ENCODE measurements at regions not wholly inside any gene's neighbourhood (a gene's known extent, or its start where the extent isn't known, plus 50 kb on each side); places are given as distances from the start of the nearest gene placed in this dataset.

DNA sequence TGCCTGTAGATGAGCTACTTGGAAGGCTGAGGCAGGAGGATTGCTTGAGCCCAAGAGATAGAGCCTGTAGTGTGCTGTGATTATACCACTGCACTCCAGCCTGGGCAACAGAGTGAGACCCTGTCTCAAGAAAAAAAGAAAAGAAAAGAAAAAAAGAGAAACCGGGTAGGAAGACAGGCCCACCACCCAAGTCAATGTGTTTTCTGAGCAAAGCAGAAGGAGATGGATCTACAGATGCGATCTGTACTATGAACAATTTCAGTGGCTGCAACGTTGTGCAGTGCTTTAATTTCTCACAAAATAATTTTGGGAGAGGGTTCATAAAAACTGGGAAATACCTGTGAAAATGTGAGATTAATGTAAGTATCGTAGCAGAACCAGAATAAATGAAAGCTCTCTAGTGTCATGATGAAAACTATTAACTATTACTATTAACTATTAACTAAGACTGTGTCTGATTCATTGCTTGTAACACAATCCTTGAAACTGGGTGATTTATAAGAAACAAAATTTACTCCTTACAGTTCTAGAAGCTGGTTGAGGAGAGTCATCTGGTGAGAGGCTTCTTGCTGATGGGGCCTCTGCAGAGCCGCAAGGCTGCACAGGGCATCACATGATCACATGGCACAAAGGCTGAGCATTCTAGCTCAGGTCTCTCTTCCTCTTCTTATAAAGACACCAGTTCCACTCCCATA is 233.1 kb upstream of the ZNF217 start:
- H3K4me1 ChIP-seq (ENCODE audit: control insufficient read depth, insufficient read depth, low read length, poor library complexity, severe bottlenecking), result peaks cover 27% of the 10 kb centered on the region
- peaks cover 18 to 42% (median 26%) of the 10 kb centered on the region in 4 donors for H3K4me1 Mint-ChIP-seq
- H3K27me3 Mint-ChIP-seq, result peaks cover 7% of the 10 kb centered on the region
- DNase-seq (peak in 1 of 3 donors; percentile 36), ATAC-seq (ENCODE audit: low read depth in 2 of 2) (peak in 1 of 2 donors; percentile 56)
- peaks cover 0 to 2% (median 0%) of the 10 kb centered on the region in 7 donors for H3K9me3 Mint-ChIP-seq
- H3K4me3 ChIP-seq (ENCODE audit: low read depth, low read length), result no peak overlapping the region
- H3K27ac ChIP-seq (ENCODE audit: insufficient read depth, low read length, poor library complexity, severe bottlenecking), result no peak overlapping the region
- H3K27ac Mint-ChIP-seq, result peak overlapping the region in 2 of 3 donors; percentile 60 to 91
- H3K36me3 Mint-ChIP-seq, result no peaks in the 10 kb centered on the region
- peak overlapping the region in 2 of 4 donors; percentile 29 to 50 for H3K4me3 Mint-ChIP-seq
- no peaks in the 10 kb centered on the region for H3K36me3 ChIP-seq (ENCODE audit: control insufficient read depth, insufficient read depth, low read length)
- no peaks in the 10 kb centered on the region for H3K9me3 ChIP-seq (ENCODE audit: control insufficient read depth in 2 of 2, low read length in 2 of 2)
- no peaks in the 10 kb centered on the region for H3K27me3 ChIP-seq (ENCODE audit: control insufficient read depth, insufficient read depth, low read length)

- H3K27me3 ChIP-seq (ENCODE audit: control insufficient read depth, insufficient read depth, low read length), result no peaks in the 10 kb centered on the region
- H3K4me3 ChIP-seq (ENCODE audit: low read depth, low read length), result no peak overlapping the region
- H3K4me1 ChIP-seq (ENCODE audit: control insufficient read depth, insufficient read depth, low read length, poor library complexity, severe bottlenecking), result peaks cover 27% of the 10 kb centered on the region
- no peak overlapping the region for H3K27ac Mint-ChIP-seq
- DNase-seq (no peak), ATAC-seq (ENCODE audit: low read depth in 2 of 2) (no peak)
- no peaks in the 10 kb centered on the region for H3K9me3 ChIP-seq (ENCODE audit: control insufficient read depth in 2 of 2, low read length in 2 of 2)
- peak overlapping the region in 1 of 4 donors; percentile 50 for H3K4me3 Mint-ChIP-seq
- no peaks in the 10 kb centered on the region for H3K36me3 Mint-ChIP-seq
- peaks cover 0 to 2% (median 0%) of the 10 kb centered on the region in 7 donors for H3K9me3 Mint-ChIP-seq
- no peak overlapping the region for H3K27ac ChIP-seq (ENCODE audit: insufficient read depth, low read length, poor library complexity, severe bottlenecking)
- H3K4me1 Mint-ChIP-seq, result peaks cover 18 to 42% (median 26%) of the 10 kb centered on the region in 4 donors
- no peaks in the 10 kb centered on the region for H3K36me3 ChIP-seq (ENCODE audit: control insufficient read depth, insufficient read depth, low read length)
- H3K27me3 Mint-ChIP-seq, result peaks cover 7% of the 10 kb centered on the region
Observed at GRCh38 chr20:53826090-53826489, 232.5 kb upstream of the ZNF217 start.

- Histone ChIP-seq H3K27me3 (ENCODE audit: control insufficient read depth, insufficient read depth, low read length) (no peaks in the 10 kb centered on the region), H3K4me3 (ENCODE audit: low read depth, low read length) (no peak overlapping the region), H3K9me3 (ENCODE audit: control insufficient read depth in 2 of 2, low read length in 2 of 2) (no peaks in the 10 kb centered on the region), H3K36me3 (ENCODE audit: control insufficient read depth, insufficient read depth, low read length) (no peaks in the 10 kb centered on the region), H3K27ac (ENCODE audit: insufficient read depth, low read length, poor library complexity, severe bottlenecking) (no peak overlapping the region), H3K4me1 (ENCODE audit: control insufficient read depth, insufficient read depth, low read length, poor library complexity, severe bottlenecking) (peaks cover 25% of the 10 kb centered on the region)
- H3K9me3 Mint-ChIP-seq, result peaks cover 0 to 2% (median 0%) of the 10 kb centered on the region in 7 donors
- H3K4me3 Mint-ChIP-seq, result no peak overlapping the region
- peaks cover 11% of the 10 kb centered on the region for H3K27me3 Mint-ChIP-seq
- no peaks in the 10 kb centered on the region for H3K36me3 Mint-ChIP-seq
- no peak for DNase-seq
- H3K27ac Mint-ChIP-seq, result no peak overlapping the region
- peaks cover 15 to 35% (median 24%) of the 10 kb centered on the region in 4 donors for H3K4me1 Mint-ChIP-seq
- no peak for ATAC-seq (ENCODE audit: low read depth in 2 of 2)
Observed at GRCh38 chr20:53825282-53825681, 231.6 kb upstream of the ZNF217 start.

- H3K4me3 Mint-ChIP-seq, result no peak overlapping the region
- Histone ChIP-seq H3K27me3 (ENCODE audit: control insufficient read depth, insufficient read depth, low read length) (no peaks in the 10 kb centered on the region), H3K36me3 (ENCODE audit: control insufficient read depth, insufficient read depth, low read length) (no peaks in the 10 kb centered on the region), H3K9me3 (ENCODE audit: control insufficient read depth in 2 of 2, low read length in 2 of 2) (no peaks in the 10 kb centered on the region), H3K4me1 (ENCODE audit: control insufficient read depth, insufficient read depth, low read length, poor library complexity, severe bottlenecking) (peaks cover 20% of the 10 kb centered on the region), H3K4me3 (ENCODE audit: low read depth, low read length) (no peak overlapping the region), H3K27ac (ENCODE audit: insufficient read depth, low read length, poor library complexity, severe bottlenecking) (no peak overlapping the region)
- no peaks in the 10 kb centered on the region for H3K36me3 Mint-ChIP-seq
- peaks cover 11 to 30% (median 19%) of the 10 kb centered on the region in 4 donors for H3K4me1 Mint-ChIP-seq
- no peak for ATAC-seq (ENCODE audit: low read depth in 2 of 2)
- H3K27ac Mint-ChIP-seq, result peak overlapping the region in 1 of 3 donors; percentile 68
- peaks cover 0 to 2% (median 0%) of the 10 kb centered on the region in 7 donors for H3K9me3 Mint-ChIP-seq
- DNase-seq, result no peak
- peaks cover 11% of the 10 kb centered on the region for H3K27me3 Mint-ChIP-seq
Observed at GRCh38 chr20:53824779-53825178, 231.1 kb upstream of the ZNF217 start.

DNA sequence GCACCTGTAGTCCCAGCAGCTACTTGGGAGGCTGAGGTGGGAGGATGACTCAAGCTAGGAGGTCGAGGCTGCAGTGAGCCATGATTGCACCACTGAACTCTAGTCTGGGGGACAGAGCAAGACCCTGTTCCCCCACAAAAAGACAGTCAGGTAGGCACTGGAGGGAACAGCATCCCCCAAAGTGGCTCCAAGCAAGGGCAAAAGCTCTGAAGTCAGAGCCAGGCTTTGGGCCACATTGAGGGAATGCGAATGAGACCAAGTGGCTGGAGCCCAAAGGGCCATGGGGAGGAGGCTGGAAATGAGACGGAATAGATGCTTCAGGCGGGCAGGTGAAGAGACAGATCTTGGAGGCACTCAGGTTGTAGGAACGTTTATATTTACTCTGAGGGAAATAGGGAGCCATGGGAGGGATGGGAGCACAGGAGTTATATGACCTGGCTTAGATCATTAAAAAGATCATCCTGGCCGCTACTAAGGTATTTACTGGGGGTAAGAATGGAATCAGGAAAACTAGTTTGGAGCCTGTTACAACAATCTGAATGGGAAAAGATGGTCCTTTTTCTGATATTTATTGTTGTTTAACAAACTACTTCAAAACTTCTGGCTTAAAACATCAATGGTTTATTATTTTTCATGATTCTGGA is 229.6 kb upstream of the ZNF217 start:
- ATAC-seq (ENCODE audit: low read depth in 2 of 2) (no peak), DNase-seq (no peak)
- Mint-ChIP-seq H3K4me1 (peaks cover 3 to 14% (median 6%) of the 10 kb centered on the region in 4 donors), H3K36me3 (no peaks in the 10 kb centered on the region), H3K27me3 (peaks cover 9% of the 10 kb centered on the region), H3K9me3 (peaks cover 0 to 5% (median 0%) of the 10 kb centered on the region in 7 donors), H3K4me3 (peak overlapping the region in 1 of 4 donors; percentile 2), H3K27ac (peak overlapping the region in 1 of 3 donors; percentile 66)
- no peak overlapping the region for H3K27ac ChIP-seq (ENCODE audit: insufficient read depth, low read length, poor library complexity, severe bottlenecking)
- no peaks in the 10 kb centered on the region for H3K36me3 ChIP-seq (ENCODE audit: control insufficient read depth, insufficient read depth, low read length)
- H3K27me3 ChIP-seq (ENCODE audit: control insufficient read depth, insufficient read depth, low read length), result no peaks in the 10 kb centered on the region
- no peaks in the 10 kb centered on the region for H3K9me3 ChIP-seq (ENCODE audit: control insufficient read depth in 2 of 2, low read length in 2 of 2)
- H3K4me1 ChIP-seq (ENCODE audit: control insufficient read depth, insufficient read depth, low read length, poor library complexity, severe bottlenecking), result peaks cover 7% of the 10 kb centered on the region
- H3K4me3 ChIP-seq (ENCODE audit: low read depth, low read length), result no peak overlapping the region

DNA sequence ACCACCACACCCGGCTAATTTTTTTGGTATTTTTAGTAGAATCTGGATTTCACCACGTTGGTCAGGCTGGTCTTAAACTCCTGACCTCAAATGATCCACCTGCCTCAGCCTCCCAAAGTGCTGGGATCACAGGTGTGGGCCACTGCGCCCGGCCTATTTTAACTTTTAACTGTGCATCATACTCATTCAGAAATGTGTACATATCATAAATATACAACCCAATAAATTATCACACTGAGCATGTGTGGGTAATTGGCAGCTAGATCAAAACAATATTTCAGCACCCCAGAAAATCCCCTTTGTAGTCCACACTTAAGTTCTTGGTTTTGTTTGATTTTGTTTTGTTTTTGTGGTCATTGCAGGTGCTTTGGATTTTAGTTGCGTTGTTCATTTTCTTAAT is 228.9 kb upstream of the ZNF217 start:
- H3K9me3 ChIP-seq (ENCODE audit: control insufficient read depth in 2 of 2, low read length in 2 of 2), result no peaks in the 10 kb centered on the region
- no peak for ATAC-seq (ENCODE audit: low read depth in 2 of 2)
- Mint-ChIP-seq H3K4me3 (no peak overlapping the region), H3K27ac (no peak overlapping the region), H3K36me3 (no peaks in the 10 kb centered on the region), H3K27me3 (peaks cover 9% of the 10 kb centered on the region), H3K9me3 (peaks cover 0 to 6% (median 0%) of the 10 kb centered on the region in 7 donors), H3K4me1 (peaks cover 0 to 7% (median 2%) of the 10 kb centered on the region in 4 donors)
- H3K4me1 ChIP-seq (ENCODE audit: control insufficient read depth, insufficient read depth, low read length, poor library complexity, severe bottlenecking), result no peaks in the 10 kb centered on the region
- H3K27ac ChIP-seq (ENCODE audit: insufficient read depth, low read length, poor library complexity, severe bottlenecking), result no peak overlapping the region
- H3K4me3 ChIP-seq (ENCODE audit: low read depth, low read length), result no peak overlapping the region
- no peaks in the 10 kb centered on the region for H3K27me3 ChIP-seq (ENCODE audit: control insufficient read depth, insufficient read depth, low read length)
- DNase-seq, result no peak
- no peaks in the 10 kb centered on the region for H3K36me3 ChIP-seq (ENCODE audit: control insufficient read depth, insufficient read depth, low read length)

DNA sequence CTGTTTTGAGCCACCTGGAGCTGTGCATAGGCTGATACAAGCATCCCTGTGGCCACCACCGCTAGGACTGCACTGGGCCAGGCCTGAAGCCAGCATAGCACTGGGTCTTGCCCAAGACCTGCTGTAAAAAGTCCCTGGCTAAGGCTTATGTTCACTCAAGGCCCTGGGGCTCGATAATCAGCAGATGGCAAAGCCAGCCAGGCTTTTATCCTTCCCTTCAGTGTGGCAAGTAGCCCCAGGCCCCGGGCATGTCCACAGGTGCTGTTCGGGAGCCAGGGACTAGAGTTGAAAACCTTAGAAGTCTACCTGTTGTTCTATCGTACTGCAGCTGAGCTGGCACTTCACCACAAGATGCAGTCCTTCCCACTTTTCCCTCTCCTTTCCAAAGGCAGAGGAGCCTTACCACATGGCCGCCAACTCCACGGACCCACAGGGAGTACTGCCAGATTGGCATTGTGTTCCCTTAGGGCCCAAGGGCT is 226.4 kb upstream of the ZNF217 start:
- Histone ChIP-seq H3K4me3 (ENCODE audit: low read depth, low read length) (no peak overlapping the region), H3K36me3 (ENCODE audit: control insufficient read depth, insufficient read depth, low read length) (no peaks in the 10 kb centered on the region), H3K27ac (ENCODE audit: insufficient read depth, low read length, poor library complexity, severe bottlenecking) (no peak overlapping the region), H3K4me1 (ENCODE audit: control insufficient read depth, insufficient read depth, low read length, poor library complexity, severe bottlenecking) (no peaks in the 10 kb centered on the region), H3K27me3 (ENCODE audit: control insufficient read depth, insufficient read depth, low read length) (no peaks in the 10 kb centered on the region), H3K9me3 (ENCODE audit: control insufficient read depth in 2 of 2, low read length in 2 of 2) (no peaks in the 10 kb centered on the region)
- peaks cover 0 to 6% (median 2%) of the 10 kb centered on the region in 4 donors for H3K4me1 Mint-ChIP-seq
- H3K36me3 Mint-ChIP-seq, result no peaks in the 10 kb centered on the region
- peaks cover 9% of the 10 kb centered on the region for H3K27me3 Mint-ChIP-seq
- no peak overlapping the region for H3K27ac Mint-ChIP-seq
- ATAC-seq (ENCODE audit: low read depth in 2 of 2) (no peak), DNase-seq (no peak)
- H3K9me3 Mint-ChIP-seq, result peaks cover 0 to 6% (median 0%) of the 10 kb centered on the region in 7 donors
- no peak overlapping the region for H3K4me3 Mint-ChIP-seq
